Cardiac muscle cell (in vitro differentiated cells and primary cell): ENCODE measurements at regions not wholly inside any gene's neighbourhood (a gene's known extent, or its start where the extent isn't known, plus 50 kb on each side); places are given as distances from the start of the nearest gene placed in this dataset.

Experiments
- DNase-seq, 2 donors: peaks; one replicate each; pipeline versions ENCODE4 v3.0.0 to v3.0.0-alpha.2; 2010 to 2017; ENCODE audit warnings: low read depth in 1 of 2, low spot score in 1 of 2
- H3K27ac ChIP-seq: fragments of 200-600 bp; sonication (generic); 2 replicates; pipeline ENCODE4 v1.5.1; 2016
- H3K27me3 ChIP-seq: fragments of 200-600 bp; sonication (generic); 2 replicates; pipeline ENCODE4 v1.6.0; 2016; ENCODE audit warnings: control low read depth
- H3K36me3 ChIP-seq: fragments of 200-600 bp; sonication (generic); 2 replicates; pipeline ENCODE4 v1.5.1; 2016; ENCODE audit warnings: control low read depth
- H3K4me1 ChIP-seq: fragments of 200-600 bp; sonication (generic); 2 replicates; pipeline ENCODE4 v1.8.1; 2017; ENCODE audit warnings: low read depth, mild to moderate bottlenecking, mixed run types
- H3K4me3 ChIP-seq: fragments of 200-600 bp; sonication (generic); 2 replicates; pipeline ENCODE4 v1.5.1; 2016; ENCODE audit warnings: mild to moderate bottlenecking
- H3K9me3 ChIP-seq: fragments of 200-600 bp; sonication (generic); 2 replicates; pipeline ENCODE4 v1.5.1; 2017; ENCODE audit warnings: low read depth, mild to moderate bottlenecking, control low read depth
- CTCF ChIP-seq: IDR thresholded peaks from 2 replicates; pipeline ENCODE4 v1.5.1; 2012; ENCODE audit warnings: low read depth, mild to moderate bottlenecking, low read length

- H3K36me3 ChIP-seq = no peaks in the 10 kb centered on the region
- H3K27me3 ChIP-seq = no peaks in the 10 kb centered on the region
- H3K27ac ChIP-seq = no peak overlapping the region
- TF ChIP-seq CTCF = no peak
- H3K4me1 ChIP-seq = no peaks in the 10 kb centered on the region
- DNase-seq = no peak
- no peak overlapping the region for H3K4me3 ChIP-seq
- H3K9me3 ChIP-seq = no peaks in the 10 kb centered on the region
These were observed 322.1 kb upstream of the CCL2 start for GRCh38 chr17:33932996-33933395.

- H3K9me3 ChIP-seq = no peaks in the 10 kb centered on the region
- no peaks in the 10 kb centered on the region for H3K27me3 ChIP-seq
- H3K4me3 ChIP-seq = no peak overlapping the region
- no peak for DNase-seq
- H3K36me3 ChIP-seq = no peaks in the 10 kb centered on the region
- no peaks in the 10 kb centered on the region for H3K4me1 ChIP-seq
- TF ChIP-seq CTCF = no peak
- H3K27ac ChIP-seq = no peak overlapping the region
These were observed 321.5 kb upstream of the CCL2 start for GRCh38 chr17:33933576-33933975.

GRCh38 chr17:33934696-33935095, 320.4 kb upstream of the CCL2 start:
- H3K27ac ChIP-seq = no peak overlapping the region
- DNase-seq = no peak
- H3K4me3 ChIP-seq = no peak overlapping the region
- no peaks in the 10 kb centered on the region for H3K27me3 ChIP-seq
- no peaks in the 10 kb centered on the region for H3K9me3 ChIP-seq
- no peak for TF ChIP-seq CTCF
- no peaks in the 10 kb centered on the region for H3K36me3 ChIP-seq
- no peaks in the 10 kb centered on the region for H3K4me1 ChIP-seq

- Histone ChIP-seq H3K4me3 (no peak overlapping the region), H3K36me3 (no peaks in the 10 kb centered on the region), H3K9me3 (no peaks in the 10 kb centered on the region), H3K27ac (no peak overlapping the region), H3K27me3 (no peaks in the 10 kb centered on the region), H3K4me1 (no peaks in the 10 kb centered on the region)
- DNase-seq = no peak
- TF ChIP-seq CTCF = no peak
These were observed 319.3 kb upstream of the CCL2 start for GRCh38 chr17:33935822-33936221.

GRCh38 chr17:33936764-33937163, 318.3 kb upstream of the CCL2 start:
- no peaks in the 10 kb centered on the region for H3K27me3 ChIP-seq
- DNase-seq = no peak
- no peaks in the 10 kb centered on the region for H3K4me1 ChIP-seq
- no peak overlapping the region for H3K27ac ChIP-seq
- TF ChIP-seq CTCF = no peak
- H3K9me3 ChIP-seq = no peaks in the 10 kb centered on the region
- no peaks in the 10 kb centered on the region for H3K36me3 ChIP-seq
- no peak overlapping the region for H3K4me3 ChIP-seq

- Histone ChIP-seq H3K36me3 (no peaks in the 10 kb centered on the region), H3K4me3 (no peak overlapping the region), H3K27ac (no peak overlapping the region), H3K27me3 (peaks cover 4% of the 10 kb centered on the region), H3K9me3 (no peaks in the 10 kb centered on the region), H3K4me1 (no peaks in the 10 kb centered on the region)
- TF ChIP-seq CTCF = no peak
- no peak for DNase-seq
These were observed 315.1 kb upstream of the CCL2 start for GRCh38 chr17:33939959-33940358.
